Islet precursor cell (in vitro differentiated cells): ENCODE measurements at regions not wholly inside any gene's neighbourhood (a gene's known extent, or its start where the extent isn't known, plus 50 kb on each side); places are given as distances from the start of the nearest gene placed in this dataset.
"Not testable (repeated sequence)": the region's sequence is repeated elsewhere in the genome, so short reads cannot be mapped to it uniquely, and the experiment has no call there.

ENCODE experiments used
- DNase-seq: peaks from one replicate; pipeline ENCODE4 v3.0.0-alpha.2; 2018

DNA sequence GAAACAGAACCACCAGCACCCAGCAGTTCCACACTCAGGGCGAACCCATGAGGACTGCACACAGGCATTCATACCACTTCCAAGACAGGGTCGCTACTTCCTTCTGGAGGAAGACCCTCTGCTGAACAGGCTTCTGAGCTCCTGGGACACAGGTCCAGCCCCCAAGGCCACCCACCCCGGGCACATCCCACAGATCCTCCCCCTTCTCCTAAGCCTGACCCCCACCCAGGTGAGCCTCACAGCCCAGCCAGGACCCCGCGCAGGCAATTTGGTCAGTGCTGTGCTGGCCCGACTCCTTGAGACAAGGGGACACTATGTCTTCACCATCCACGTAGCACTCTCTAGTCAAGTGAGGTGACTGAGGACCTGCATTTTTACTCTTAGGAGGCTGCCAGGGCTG lies 5382.7 kb upstream of the TPTE start:
- not testable (repeated sequence) for DNase-seq

DNA sequence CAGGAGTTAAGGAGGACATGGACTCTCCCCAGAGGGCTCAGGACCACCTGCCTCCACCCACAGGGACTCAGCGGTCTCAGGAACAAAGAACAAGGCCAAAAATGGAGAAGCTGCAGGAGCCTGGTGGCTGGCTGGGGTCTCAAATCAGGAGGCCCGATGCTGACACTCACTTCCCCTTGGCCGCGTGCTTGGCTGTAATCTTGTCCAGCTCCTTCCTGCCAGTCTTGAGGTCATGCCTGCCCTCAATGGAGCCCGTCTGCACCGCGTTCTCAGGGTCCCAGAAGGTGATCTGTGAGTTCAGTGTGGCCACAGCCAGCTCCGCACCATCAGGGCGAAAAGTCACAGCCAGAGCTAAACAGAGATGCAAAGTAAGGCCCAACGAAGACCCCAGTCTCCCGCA lies 5381.9 kb upstream of the TPTE start:
- not testable (repeated sequence) for DNase-seq

- DNase-seq = not testable (repeated sequence)
Measured at GRCh38 chr21:5143011-5143410, 5378.4 kb upstream of the TPTE start.

- not testable (repeated sequence) for DNase-seq
Measured at GRCh38 chr21:5144731-5145130, 5376.7 kb upstream of the TPTE start.

GRCh38 chr21:5147685-5148084 lies 5373.7 kb upstream of the TPTE start:
- DNase-seq = not testable (repeated sequence)

- DNase-seq = not testable (repeated sequence)
Measured at GRCh38 chr21:5149222-5149621, 5372.2 kb upstream of the TPTE start.

DNA sequence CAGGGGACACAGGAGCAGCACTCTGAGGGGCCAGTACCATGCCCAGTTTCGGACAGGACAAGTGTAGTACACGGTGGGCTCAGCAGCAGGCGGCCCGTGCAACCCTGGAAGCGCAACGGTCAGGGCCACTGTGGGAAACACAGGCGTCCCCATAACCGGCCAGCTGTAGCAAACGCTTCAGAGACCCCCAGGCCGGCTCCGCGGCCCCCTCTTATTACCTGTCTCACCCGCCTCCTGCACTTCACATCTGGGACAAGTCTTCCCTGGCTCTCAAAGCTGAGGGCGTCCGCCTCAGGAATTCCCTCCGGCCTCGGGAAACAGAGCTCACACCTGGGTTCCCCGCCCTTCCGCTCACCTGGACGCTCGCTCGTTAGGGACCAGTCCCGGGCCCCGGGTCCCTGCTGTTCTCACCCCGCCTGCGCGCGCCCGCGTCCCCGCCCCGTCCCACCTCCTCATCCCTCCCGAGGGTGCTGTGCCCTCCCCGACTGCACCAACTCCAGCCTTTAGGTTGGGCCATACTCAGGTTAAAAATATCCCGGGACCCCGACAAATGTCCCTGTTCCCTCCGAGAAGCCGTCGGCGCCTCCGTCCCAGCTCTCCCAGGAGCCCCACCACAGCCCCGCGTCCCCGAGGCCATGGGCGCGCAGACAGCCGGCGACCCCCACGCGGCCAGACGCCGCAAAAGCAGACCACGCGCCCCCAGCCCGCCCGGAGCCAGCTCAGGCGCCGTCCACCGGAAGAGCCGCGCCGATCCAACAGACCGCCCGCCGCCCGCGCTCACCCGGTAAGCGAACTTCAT lies 5367.3 kb upstream of the TPTE start:
- DNase-seq = not testable (repeated sequence)

- DNase-seq = peak; percentile 90
Measured at GRCh38 chr21:5154641-5154982, 5366.8 kb upstream of the TPTE start.

GRCh38 chr21:5162693-5163574 lies 5358.4 kb upstream of the TPTE start:
- not testable (repeated sequence) for DNase-seq

- not testable (repeated sequence) for DNase-seq
Measured at GRCh38 chr21:5165829-5166228, 5355.6 kb upstream of the TPTE start.
